Activated CD4-positive, alpha-beta T cell treated with anti-CD3 and anti-CD28 coated beads, Interleukin-2, amount 50 U/mL, for 16 hours (primary cell): ENCODE measurements at regions not wholly inside any gene's neighbourhood (a gene's known extent, or its start where the extent isn't known, plus 50 kb on each side); places are given as distances from the start of the nearest gene placed in this dataset.
"Not testable (repeated sequence)": the region's sequence is repeated elsewhere in the genome, so short reads cannot be mapped to it uniquely, and the experiment has no call there.

Source experiments
- DNase-seq: peaks from one replicate; pipeline ENCODE4 v3.0.0-alpha.2; 2020

- no peak for DNase-seq
Measured at GRCh38 chr18:44356566-44357157, 324.0 kb upstream of the SETBP1 start.

GRCh38 chr18:44358402-44358801, 322.3 kb upstream of the SETBP1 start:
- DNase-seq: no peak

- not testable (repeated sequence) for DNase-seq
Measured at GRCh38 chr18:44359741-44360140, 320.9 kb upstream of the SETBP1 start.

GRCh38 chr18:44362213-44362612, 318.5 kb upstream of the SETBP1 start:
- DNase-seq: not testable (repeated sequence)

- no peak for DNase-seq
Measured at GRCh38 chr18:44370861-44371260, 309.8 kb upstream of the SETBP1 start.

GRCh38 chr18:44374966-44375365, 305.7 kb upstream of the SETBP1 start:
- no peak for DNase-seq

- DNase-seq: no peak
Measured at GRCh38 chr18:44386401-44386800, 294.3 kb upstream of the SETBP1 start.

GRCh38 chr18:44388329-44388728, 292.4 kb upstream of the SETBP1 start:
- no peak for DNase-seq

- no peak for DNase-seq
Measured at GRCh38 chr18:44392933-44393332, 287.8 kb upstream of the SETBP1 start.

GRCh38 chr18:44393406-44393805, 287.3 kb upstream of the SETBP1 start:
- DNase-seq: no peak

GRCh38 chr18:44396550-44396949, 284.1 kb upstream of the SETBP1 start:
- no peak for DNase-seq

GRCh38 chr18:44409071-44409470, 271.6 kb upstream of the SETBP1 start:
- no peak for DNase-seq

- no peak for DNase-seq
Measured at GRCh38 chr18:44409515-44409914, 271.2 kb upstream of the SETBP1 start.

GRCh38 chr18:44410740-44411139, 269.9 kb upstream of the SETBP1 start:
- no peak for DNase-seq

- DNase-seq: no peak
Measured at GRCh38 chr18:44411262-44411905, 269.3 kb upstream of the SETBP1 start.

- DNase-seq: no peak
Measured at GRCh38 chr18:44411976-44412375, 268.7 kb upstream of the SETBP1 start.

- no peak for DNase-seq
Measured at GRCh38 chr18:44423814-44424644, 256.7 kb upstream of the SETBP1 start.

GRCh38 chr18:44424645-44425035, 256.0 kb upstream of the SETBP1 start:
- DNase-seq: no peak

- no peak for DNase-seq
Measured at GRCh38 chr18:44425161-44425560, 255.5 kb upstream of the SETBP1 start.

- DNase-seq: no peak
Measured at GRCh38 chr18:44437603-44438002, 243.1 kb upstream of the SETBP1 start.

- DNase-seq: no peak
Measured at GRCh38 chr18:44450226-44450625, 230.5 kb upstream of the SETBP1 start.

GRCh38 chr18:44452346-44452745, 228.3 kb upstream of the SETBP1 start:
- DNase-seq: no peak

- no peak for DNase-seq
Measured at GRCh38 chr18:44453505-44453904, 227.2 kb upstream of the SETBP1 start.

- peak; percentile 3 for DNase-seq
Measured at GRCh38 chr18:44458777-44459176, 221.9 kb upstream of the SETBP1 start.
